BJ (cell line): ENCODE measurements at regions not wholly inside any gene's neighbourhood (a gene's known extent, or its start where the extent isn't known, plus 50 kb on each side); places are given as distances from the start of the nearest gene placed in this dataset.

Source experiments
- CTCF ChIA-PET: fragments of 350-600 bp; formaldehyde crosslinking; extraction: SDS; loops from one replicate; lab custom pipeline; 2021; ENCODE audit warnings: antibody characterized with exemption, inconsistent platforms; lab: Yijun Ruan, JAX
- POLR2A ChIA-PET: fragments of 300-600 bp; sonication (Branson Sonifier 250); formaldehyde crosslinking; extraction: SDS; loops from one replicate; lab custom pipeline; 2021; ENCODE audit warnings: antibody characterized with exemption; lab: Charles Lee
- DNase-seq: peaks from one replicate; pipeline ENCODE4 v3.0.0-alpha.2; 2011; ENCODE audit warnings: low read depth
- H3K27me3 ChIP-seq: 2 replicates; pipeline ENCODE4 v1.6.0; 2011; ENCODE audit warnings: low read length; ENCODE audit not compliant: control insufficient read depth, insufficient read depth
- H3K36me3 ChIP-seq: 2 replicates; pipeline ENCODE4 v1.5.1; 2011; ENCODE audit warnings: low read length; ENCODE audit not compliant: control insufficient read depth, insufficient read depth
- H3K4me3 ChIP-seq: 2 replicates; pipeline ENCODE4 v1.5.1; 2011; ENCODE audit warnings: low read depth, mild to moderate bottlenecking, control low read depth, low read length
- CTCF ChIP-seq: IDR thresholded peaks from 2 replicates; pipeline ENCODE4 v1.5.1; 2011; ENCODE audit warnings: low read depth, mild to moderate bottlenecking, control low read depth, inconsistent platforms, low read length, moderate library complexity; ENCODE audit not compliant: insufficient read depth

GRCh38 chr5:40381676-40382363 is 297.9 kb upstream of the PTGER4 start:
- no peak for TF ChIP-seq CTCF
- DNase-seq, result no peak
- Histone ChIP-seq H3K36me3 (no peaks in the 10 kb centered on the region), H3K4me3 (no peak overlapping the region), H3K27me3 (no peaks in the 10 kb centered on the region)
- ChIA-PET CTCF (no interaction called here), POLR2A (no interaction called here)

GRCh38 chr5:40381016-40381415 is 298.7 kb upstream of the PTGER4 start:
- no peaks in the 10 kb centered on the region for H3K27me3 ChIP-seq
- POLR2A ChIA-PET, result no interaction called here
- CTCF ChIA-PET, result no interaction called here
- no peak overlapping the region for H3K4me3 ChIP-seq
- no peak for TF ChIP-seq CTCF
- H3K36me3 ChIP-seq, result no peaks in the 10 kb centered on the region
- no peak for DNase-seq

GRCh38 chr5:40378396-40379177 is 301.1 kb upstream of the PTGER4 start:
- H3K4me3 ChIP-seq, result no peak overlapping the region
- CTCF ChIA-PET, result no interaction called here
- no peak for DNase-seq

GRCh38 chr5:40376566-40376965 is 303.1 kb upstream of the PTGER4 start:
- no peak for DNase-seq
- Histone ChIP-seq H3K27me3 (no peaks in the 10 kb centered on the region), H3K36me3 (no peaks in the 10 kb centered on the region), H3K4me3 (no peak overlapping the region)
- no peak for TF ChIP-seq CTCF
- CTCF ChIA-PET, result no interaction called here
- POLR2A ChIA-PET, result no interaction called here

More at GRCh38 chr5:40378396-40379177, 301.1 kb upstream of the PTGER4 start:
- POLR2A ChIA-PET, result interaction anchor here (0.7 kb wide), 1 partner anchor 83 kb away, joined by 15 read pairs; no protein-coding TSS in a partner anchor
- H3K27me3 ChIP-seq, result no peaks in the 10 kb centered on the region
- TF ChIP-seq CTCF, result no peak
- no peaks in the 10 kb centered on the region for H3K36me3 ChIP-seq

GRCh38 chr5:40374853-40375252 is 304.9 kb upstream of the PTGER4 start:
- POLR2A ChIA-PET, result no interaction called here

More at GRCh38 chr5:40374853-40375252, 304.9 kb upstream of the PTGER4 start:
- Histone ChIP-seq H3K27me3 (no peaks in the 10 kb centered on the region), H3K4me3 (no peak overlapping the region), H3K36me3 (no peaks in the 10 kb centered on the region)
- no peak for TF ChIP-seq CTCF
- no peak for DNase-seq
- CTCF ChIA-PET, result interaction anchor here (1.0 kb wide), 1 partner anchor 10 kb away, joined by 3 read pairs; no protein-coding TSS in a partner anchor
